GM12891 (cell line): ENCODE measurements at regions not wholly inside any gene's neighbourhood (a gene's known extent, or its start where the extent isn't known, plus 50 kb on each side); places are given as distances from the start of the nearest gene placed in this dataset.

Experiments
- POLR2A ChIP-seq: IDR thresholded peaks from 2 replicates; pipeline ENCODE4 v1.6.1; 2011; ENCODE audit warnings: low read depth, low read length, control low read depth
- POLR2AphosphoS5 ChIP-seq: IDR thresholded peaks from 2 replicates; pipeline ENCODE4 v1.6.1; 2011; ENCODE audit warnings: low read depth, low read length, control low read depth
- TAF1 ChIP-seq: IDR thresholded peaks from 2 replicates; pipeline ENCODE4 v1.6.1; 2011; ENCODE audit warnings: low read depth, low read length, control low read depth

DNA sequence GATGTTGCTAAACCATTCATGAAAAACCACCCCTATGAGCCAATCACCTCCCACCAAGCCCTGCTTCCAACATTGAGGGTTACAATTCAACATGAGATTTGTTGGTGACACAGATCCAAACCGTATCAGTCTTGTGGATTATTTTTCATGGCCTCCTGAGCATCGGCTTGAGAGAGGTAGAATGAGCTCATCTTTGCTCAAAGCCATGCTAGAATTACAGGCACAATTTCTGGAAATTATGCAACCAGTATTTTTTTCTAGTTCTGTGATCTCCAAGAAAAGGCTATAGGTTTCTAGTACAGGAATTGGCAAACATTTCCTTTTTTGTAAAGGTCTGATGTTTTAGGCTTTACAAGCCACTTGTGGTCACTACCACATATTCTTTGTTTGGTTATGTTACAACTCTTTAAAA is 219.4 kb downstream of the DUSP10 start:
- TF ChIP-seq POLR2AphosphoS5 (no peak), POLR2A (no peak), TAF1 (no peak)
